SK-N-SH treated with all-trans-retinoic acid at 6 μM for 48 hours (cell line): ENCODE measurements at regions not wholly inside any gene's neighbourhood (a gene's known extent, or its start where the extent isn't known, plus 50 kb on each side); places are given as distances from the start of the nearest gene placed in this dataset.

Source experiments
- ATAC-seq: fragments of 200-7000 bp; cut with Tn5 transposase; 3 replicates; pipeline ENCODE4 v1.9.1; 2020; ENCODE audit warnings: mild to moderate bottlenecking, moderate library complexity
- ARNTL ChIP-seq: fragments of 450-650 bp; formaldehyde crosslinking; IDR thresholded peaks from 2 replicates; pipeline ENCODE4 v1.5.0; 2020; ENCODE audit warnings: low read depth, mild to moderate bottlenecking, moderate library complexity, borderline replicate concordance
- CSDC2 ChIP-seq: fragments of 250-450 bp; sonication (Bioruptor Pico); IDR thresholded peaks from 2 replicates; pipeline ENCODE4 v1.5.0; 2020; ENCODE audit warnings: mild to moderate bottlenecking, moderate library complexity
- ESRRG ChIP-seq: fragments of 250-450 bp; sonication (Bioruptor Pico); IDR thresholded peaks from 2 replicates; pipeline ENCODE4 v1.6.1; 2021; ENCODE audit warnings: mild to moderate bottlenecking
- OSR1 ChIP-seq: fragments of 250-450 bp; sonication (Bioruptor Pico); IDR thresholded peaks from 2 replicates; pipeline ENCODE4 v1.8.0; 2022; ENCODE audit warnings: moderate library complexity, mild to moderate bottlenecking, inconsistent platforms
- PATZ1 ChIP-seq: fragments of 250-450 bp; sonication (Bioruptor Pico); IDR thresholded peaks from 2 replicates; pipeline ENCODE4 v1.8.0; 2020; ENCODE audit warnings: mild to moderate bottlenecking, moderate library complexity, borderline replicate concordance
- POU6F1 ChIP-seq: fragments of 250-450 bp; sonication (Bioruptor Pico); IDR thresholded peaks from 2 replicates; pipeline ENCODE4 v1.8.0; 2021; ENCODE audit warnings: low read depth, mild to moderate bottlenecking, moderate library complexity, borderline replicate concordance
- RARB ChIP-seq: fragments of 250-450 bp; sonication (Bioruptor Pico); IDR thresholded peaks from 2 replicates; pipeline ENCODE4 v1.8.0; 2021; ENCODE audit warnings: mild to moderate bottlenecking, moderate library complexity
- SNAI2 ChIP-seq: fragments of 250-450 bp; sonication (Bioruptor Pico); IDR thresholded peaks from 2 replicates; pipeline ENCODE4 v1.5.0; 2020; ENCODE audit warnings: mild to moderate bottlenecking, moderate library complexity
- TOX ChIP-seq: fragments of 250-450 bp; sonication (Bioruptor Pico); IDR thresholded peaks from 2 replicates; pipeline ENCODE4 v1.8.0; 2021; ENCODE audit warnings: mild to moderate bottlenecking, moderate library complexity, borderline replicate concordance
- TSHZ2 ChIP-seq: fragments of 250-450 bp; sonication (Bioruptor Pico); IDR thresholded peaks from 2 replicates; pipeline ENCODE4 v1.5.0; 2020; ENCODE audit warnings: mild to moderate bottlenecking, moderate library complexity
- ZFP3 ChIP-seq: fragments of 250-450 bp; sonication (Bioruptor Pico); IDR thresholded peaks from 2 replicates; pipeline ENCODE4 v1.5.0; 2020; ENCODE audit warnings: mild to moderate bottlenecking, moderate library complexity
- ZFP30 ChIP-seq: fragments of 450-650 bp; formaldehyde crosslinking; IDR thresholded peaks from 2 replicates; pipeline ENCODE4 v1.5.0; 2022; ENCODE audit warnings: mild to moderate bottlenecking, moderate library complexity
- ZNF565 ChIP-seq: fragments of 450-650 bp; formaldehyde crosslinking; conservative IDR thresholded peaks from 2 replicates; pipeline ENCODE4 v1.5.0; 2020; ENCODE audit warnings: low read depth, mild to moderate bottlenecking, moderate library complexity
- ZNF8 ChIP-seq: fragments of 450-650 bp; formaldehyde crosslinking; IDR thresholded peaks from 2 replicates; pipeline ENCODE4 v1.5.0; 2020; ENCODE audit warnings: mild to moderate bottlenecking, moderate library complexity
- TF ChIP-seq, protein P1 (sequence below): fragments of 250-450 bp; sonication (Bioruptor Pico); IDR thresholded peaks from 2 replicates; pipeline ENCODE4 v1.5.1; 2021; ENCODE audit warnings: mild to moderate bottlenecking, moderate library complexity
- TF ChIP-seq, protein P2 (sequence below): fragments of 250-450 bp; sonication (Bioruptor Pico); IDR thresholded peaks from 2 replicates; pipeline ENCODE4 v1.5.1; 2020; ENCODE audit warnings: low read depth, mild to moderate bottlenecking, moderate library complexity

DNA sequence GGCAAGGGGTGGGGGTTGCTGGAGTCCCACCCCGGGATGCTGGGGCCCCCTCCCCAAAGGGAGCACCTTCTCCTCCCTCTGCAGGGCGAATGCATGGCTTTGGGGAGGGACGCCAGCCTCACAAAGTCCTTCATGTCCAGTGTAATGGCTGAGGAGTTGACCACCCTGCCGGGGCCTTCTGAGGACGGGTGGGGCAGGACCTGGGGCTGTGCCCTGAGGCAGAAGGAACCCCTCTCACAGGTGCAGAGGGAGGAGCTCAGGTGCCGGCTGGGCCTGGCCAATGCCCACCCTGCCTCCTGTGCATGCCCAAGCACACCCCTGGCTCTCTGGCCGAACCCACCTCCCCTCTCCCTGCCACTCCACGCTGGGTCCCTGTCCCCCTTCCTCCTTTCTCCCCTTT is 64.3 kb upstream of the RNU6ATAC start:
- ATAC-seq = no peak
- TF ChIP-seq ZNF565 (CRISPR knock-in tag) (no peak), POU6F1 (CRISPR knock-in tag) (no peak), RARB (no peak), ZNF8 (CRISPR knock-in tag) (no peak), SNAI2 (CRISPR knock-in tag) (no peak), OSR1 (CRISPR knock-in tag) (no peak), ZFP30 (CRISPR knock-in tag) (no peak), CSDC2 (CRISPR knock-in tag) (no peak), PATZ1 (no peak)

- no peak for ATAC-seq
Observed at GRCh38 chr9:134229466-134230091, 65.2 kb upstream of the RNU6ATAC start.

GRCh38 chr9:134230092-134230941 is 66.0 kb upstream of the RNU6ATAC start:
- ATAC-seq = no peak
- no peak for TF ChIP-seq CSDC2 (CRISPR knock-in tag)
- TF ChIP-seq ZNF8 (CRISPR knock-in tag) = no peak
- no peak for TF ChIP-seq TOX (CRISPR knock-in tag)

More at GRCh38 chr9:134229466-134230091, 65.2 kb upstream of the RNU6ATAC start:
- TF ChIP-seq ZNF565 (CRISPR knock-in tag) (no peak), RARB (no peak), TSHZ2 (CRISPR knock-in tag) (no peak), CSDC2 (CRISPR knock-in tag) (no peak)

DNA sequence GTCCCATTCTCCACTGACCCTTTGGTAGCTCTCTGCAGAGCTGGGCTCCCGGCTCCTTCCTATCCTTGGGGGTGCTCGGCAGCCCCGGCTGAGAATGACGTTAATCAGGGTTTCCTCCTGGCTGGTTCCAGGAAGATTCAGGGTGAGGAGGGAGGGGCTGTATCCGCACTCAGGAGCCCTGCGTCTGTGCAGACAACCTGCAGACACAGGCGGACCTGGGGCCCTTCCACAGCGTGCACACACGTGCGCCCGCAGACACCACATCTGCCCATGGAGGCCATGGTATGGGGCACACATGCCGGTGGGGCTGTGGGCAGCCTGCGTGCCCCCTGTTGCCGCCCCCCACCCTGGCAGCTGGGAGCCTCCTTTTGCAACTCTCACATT is 66.6 kb upstream of the RNU6ATAC start:
- TF ChIP-seq ESRRG = no peak
- no peak for TF ChIP-seq ARNTL (CRISPR knock-in tag)
- no peak for TF ChIP-seq OSR1 (CRISPR knock-in tag)
- no peak for TF ChIP-seq ZNF565 (CRISPR knock-in tag)
- TF ChIP-seq, protein P1, sequence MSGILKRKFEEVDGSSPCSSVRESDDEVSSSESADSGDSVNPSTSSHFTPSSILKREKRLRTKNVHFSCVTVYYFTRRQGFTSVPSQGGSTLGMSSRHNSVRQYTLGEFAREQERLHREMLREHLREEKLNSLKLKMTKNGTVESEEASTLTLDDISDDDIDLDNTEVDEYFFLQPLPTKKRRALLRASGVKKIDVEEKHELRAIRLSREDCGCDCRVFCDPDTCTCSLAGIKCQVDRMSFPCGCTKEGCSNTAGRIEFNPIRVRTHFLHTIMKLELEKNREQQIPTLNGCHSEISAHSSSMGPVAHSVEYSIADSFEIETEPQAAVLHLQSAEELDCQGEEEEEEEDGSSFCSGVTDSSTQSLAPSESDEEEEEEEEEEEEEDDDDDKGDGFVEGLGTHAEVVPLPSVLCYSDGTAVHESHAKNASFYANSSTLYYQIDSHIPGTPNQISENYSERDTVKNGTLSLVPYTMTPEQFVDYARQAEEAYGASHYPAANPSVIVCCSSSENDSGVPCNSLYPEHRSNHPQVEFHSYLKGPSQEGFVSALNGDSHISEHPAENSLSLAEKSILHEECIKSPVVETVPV (CRISPR knock-in tag) = no peak
- TF ChIP-seq ZFP3 (CRISPR knock-in tag) = no peak
- TF ChIP-seq, protein P2, sequence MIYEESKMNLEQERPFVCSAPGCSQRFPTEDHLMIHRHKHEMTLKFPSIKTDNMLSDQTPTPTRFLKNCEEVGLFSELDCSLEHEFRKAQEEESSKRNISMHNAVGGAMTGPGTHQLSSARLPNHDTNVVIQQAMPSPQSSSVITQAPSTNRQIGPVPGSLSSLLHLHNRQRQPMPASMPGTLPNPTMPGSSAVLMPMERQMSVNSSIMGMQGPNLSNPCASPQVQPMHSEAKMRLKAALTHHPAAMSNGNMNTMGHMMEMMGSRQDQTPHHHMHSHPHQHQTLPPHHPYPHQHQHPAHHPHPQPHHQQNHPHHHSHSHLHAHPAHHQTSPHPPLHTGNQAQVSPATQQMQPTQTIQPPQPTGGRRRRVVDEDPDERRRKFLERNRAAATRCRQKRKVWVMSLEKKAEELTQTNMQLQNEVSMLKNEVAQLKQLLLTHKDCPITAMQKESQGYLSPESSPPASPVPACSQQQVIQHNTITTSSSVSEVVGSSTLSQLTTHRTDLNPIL (CRISPR knock-in tag) = no peak
- ATAC-seq = no peak
